H1 (cell line): ENCODE measurements at regions not wholly inside any gene's neighbourhood (a gene's known extent, or its start where the extent isn't known, plus 50 kb on each side); places are given as distances from the start of the nearest gene placed in this dataset.

ENCODE experiments used
- TF ChIP-seq, protein P1 (sequence below): fragments of 300-600 bp; sonication (generic); IDR thresholded peaks from 2 replicates; pipeline ENCODE4 v1.7.1; 2012; ENCODE audit warnings: low read length, moderate library complexity, mild to moderate bottlenecking, inconsistent platforms; ENCODE audit not compliant: insufficient replicate concordance

DNA sequence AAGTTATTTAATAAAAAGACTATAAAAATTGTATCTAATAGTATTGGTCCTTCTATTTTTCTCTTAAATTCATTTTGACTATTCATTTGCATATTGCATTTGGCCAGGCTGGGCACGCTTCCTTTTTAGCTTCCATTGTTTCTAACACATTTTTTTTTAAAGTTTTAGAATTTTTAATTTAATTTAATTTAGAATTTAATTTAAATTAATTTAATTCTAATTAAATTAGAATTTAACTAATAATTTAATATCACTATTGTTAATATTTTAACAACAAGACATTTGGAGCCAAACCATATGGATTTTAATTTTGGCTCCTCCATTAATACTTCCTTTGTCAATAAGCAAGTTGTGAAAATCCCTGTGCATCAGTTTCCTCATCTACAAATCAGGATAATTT, 856.9 kb upstream of the SEL1L start (continued):
- TF ChIP-seq, protein P1, sequence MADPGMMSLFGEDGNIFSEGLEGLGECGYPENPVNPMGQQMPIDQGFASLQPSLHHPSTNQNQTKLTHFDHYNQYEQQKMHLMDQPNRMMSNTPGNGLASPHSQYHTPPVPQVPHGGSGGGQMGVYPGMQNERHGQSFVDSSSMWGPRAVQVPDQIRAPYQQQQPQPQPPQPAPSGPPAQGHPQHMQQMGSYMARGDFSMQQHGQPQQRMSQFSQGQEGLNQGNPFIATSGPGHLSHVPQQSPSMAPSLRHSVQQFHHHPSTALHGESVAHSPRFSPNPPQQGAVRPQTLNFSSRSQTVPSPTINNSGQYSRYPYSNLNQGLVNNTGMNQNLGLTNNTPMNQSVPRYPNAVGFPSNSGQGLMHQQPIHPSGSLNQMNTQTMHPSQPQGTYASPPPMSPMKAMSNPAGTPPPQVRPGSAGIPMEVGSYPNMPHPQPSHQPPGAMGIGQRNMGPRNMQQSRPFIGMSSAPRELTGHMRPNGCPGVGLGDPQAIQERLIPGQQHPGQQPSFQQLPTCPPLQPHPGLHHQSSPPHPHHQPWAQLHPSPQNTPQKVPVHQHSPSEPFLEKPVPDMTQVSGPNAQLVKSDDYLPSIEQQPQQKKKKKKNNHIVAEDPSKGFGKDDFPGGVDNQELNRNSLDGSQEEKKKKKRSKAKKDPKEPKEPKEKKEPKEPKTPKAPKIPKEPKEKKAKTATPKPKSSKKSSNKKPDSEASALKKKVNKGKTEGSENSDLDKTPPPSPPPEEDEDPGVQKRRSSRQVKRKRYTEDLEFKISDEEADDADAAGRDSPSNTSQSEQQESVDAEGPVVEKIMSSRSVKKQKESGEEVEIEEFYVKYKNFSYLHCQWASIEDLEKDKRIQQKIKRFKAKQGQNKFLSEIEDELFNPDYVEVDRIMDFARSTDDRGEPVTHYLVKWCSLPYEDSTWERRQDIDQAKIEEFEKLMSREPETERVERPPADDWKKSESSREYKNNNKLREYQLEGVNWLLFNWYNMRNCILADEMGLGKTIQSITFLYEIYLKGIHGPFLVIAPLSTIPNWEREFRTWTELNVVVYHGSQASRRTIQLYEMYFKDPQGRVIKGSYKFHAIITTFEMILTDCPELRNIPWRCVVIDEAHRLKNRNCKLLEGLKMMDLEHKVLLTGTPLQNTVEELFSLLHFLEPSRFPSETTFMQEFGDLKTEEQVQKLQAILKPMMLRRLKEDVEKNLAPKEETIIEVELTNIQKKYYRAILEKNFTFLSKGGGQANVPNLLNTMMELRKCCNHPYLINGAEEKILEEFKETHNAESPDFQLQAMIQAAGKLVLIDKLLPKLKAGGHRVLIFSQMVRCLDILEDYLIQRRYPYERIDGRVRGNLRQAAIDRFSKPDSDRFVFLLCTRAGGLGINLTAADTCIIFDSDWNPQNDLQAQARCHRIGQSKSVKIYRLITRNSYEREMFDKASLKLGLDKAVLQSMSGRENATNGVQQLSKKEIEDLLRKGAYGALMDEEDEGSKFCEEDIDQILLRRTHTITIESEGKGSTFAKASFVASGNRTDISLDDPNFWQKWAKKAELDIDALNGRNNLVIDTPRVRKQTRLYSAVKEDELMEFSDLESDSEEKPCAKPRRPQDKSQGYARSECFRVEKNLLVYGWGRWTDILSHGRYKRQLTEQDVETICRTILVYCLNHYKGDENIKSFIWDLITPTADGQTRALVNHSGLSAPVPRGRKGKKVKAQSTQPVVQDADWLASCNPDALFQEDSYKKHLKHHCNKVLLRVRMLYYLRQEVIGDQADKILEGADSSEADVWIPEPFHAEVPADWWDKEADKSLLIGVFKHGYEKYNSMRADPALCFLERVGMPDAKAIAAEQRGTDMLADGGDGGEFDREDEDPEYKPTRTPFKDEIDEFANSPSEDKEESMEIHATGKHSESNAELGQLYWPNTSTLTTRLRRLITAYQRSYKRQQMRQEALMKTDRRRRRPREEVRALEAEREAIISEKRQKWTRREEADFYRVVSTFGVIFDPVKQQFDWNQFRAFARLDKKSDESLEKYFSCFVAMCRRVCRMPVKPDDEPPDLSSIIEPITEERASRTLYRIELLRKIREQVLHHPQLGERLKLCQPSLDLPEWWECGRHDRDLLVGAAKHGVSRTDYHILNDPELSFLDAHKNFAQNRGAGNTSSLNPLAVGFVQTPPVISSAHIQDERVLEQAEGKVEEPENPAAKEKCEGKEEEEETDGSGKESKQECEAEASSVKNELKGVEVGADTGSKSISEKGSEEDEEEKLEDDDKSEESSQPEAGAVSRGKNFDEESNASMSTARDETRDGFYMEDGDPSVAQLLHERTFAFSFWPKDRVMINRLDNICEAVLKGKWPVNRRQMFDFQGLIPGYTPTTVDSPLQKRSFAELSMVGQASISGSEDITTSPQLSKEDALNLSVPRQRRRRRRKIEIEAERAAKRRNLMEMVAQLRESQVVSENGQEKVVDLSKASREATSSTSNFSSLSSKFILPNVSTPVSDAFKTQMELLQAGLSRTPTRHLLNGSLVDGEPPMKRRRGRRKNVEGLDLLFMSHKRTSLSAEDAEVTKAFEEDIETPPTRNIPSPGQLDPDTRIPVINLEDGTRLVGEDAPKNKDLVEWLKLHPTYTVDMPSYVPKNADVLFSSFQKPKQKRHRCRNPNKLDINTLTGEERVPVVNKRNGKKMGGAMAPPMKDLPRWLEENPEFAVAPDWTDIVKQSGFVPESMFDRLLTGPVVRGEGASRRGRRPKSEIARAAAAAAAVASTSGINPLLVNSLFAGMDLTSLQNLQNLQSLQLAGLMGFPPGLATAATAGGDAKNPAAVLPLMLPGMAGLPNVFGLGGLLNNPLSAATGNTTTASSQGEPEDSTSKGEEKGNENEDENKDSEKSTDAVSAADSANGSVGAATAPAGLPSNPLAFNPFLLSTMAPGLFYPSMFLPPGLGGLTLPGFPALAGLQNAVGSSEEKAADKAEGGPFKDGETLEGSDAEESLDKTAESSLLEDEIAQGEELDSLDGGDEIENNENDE, result no peak
